ENCODE measurements at regions not wholly inside any gene's neighbourhood (a gene's known extent, or its start where the extent isn't known, plus 50 kb on each side); places are given as distances from the start of the nearest gene placed in this dataset.

DNA sequence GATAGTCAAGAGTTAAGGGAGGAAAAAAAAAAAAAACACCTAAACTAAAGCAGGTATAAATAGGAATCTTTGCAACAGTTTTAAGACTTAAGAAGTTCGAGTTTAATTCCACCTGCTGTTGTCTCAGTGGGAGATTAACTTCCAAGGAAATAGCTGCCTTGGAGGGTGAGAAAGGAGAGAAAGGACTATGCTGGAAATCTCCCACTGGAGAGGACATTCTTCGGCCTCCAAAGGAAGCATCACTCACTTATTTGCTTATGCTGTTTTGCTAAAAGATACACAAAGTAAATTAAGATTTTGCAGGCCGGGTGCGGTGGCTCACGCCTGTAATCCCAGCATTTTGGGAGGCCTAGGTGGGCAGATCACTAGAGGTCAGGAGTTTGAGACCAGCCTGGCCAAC is 317.9 kb upstream of the MPDZ start:
- Histone ChIP-seq H3K4me3 (replicated peaks in 1 of 3) (no peak overlapping the region), H3K27me3 (no peaks in the 10 kb centered on the region), H3K4me1 (no peaks in the 10 kb centered on the region), H3K9me3 (no peaks in the 10 kb centered on the region), H3K36me3 (no peaks in the 10 kb centered on the region), H3K27ac (no peak overlapping the region)
- intact Hi-C loops (cut with DNase I): no loop called here
- TF ChIP-seq, protein P1, sequence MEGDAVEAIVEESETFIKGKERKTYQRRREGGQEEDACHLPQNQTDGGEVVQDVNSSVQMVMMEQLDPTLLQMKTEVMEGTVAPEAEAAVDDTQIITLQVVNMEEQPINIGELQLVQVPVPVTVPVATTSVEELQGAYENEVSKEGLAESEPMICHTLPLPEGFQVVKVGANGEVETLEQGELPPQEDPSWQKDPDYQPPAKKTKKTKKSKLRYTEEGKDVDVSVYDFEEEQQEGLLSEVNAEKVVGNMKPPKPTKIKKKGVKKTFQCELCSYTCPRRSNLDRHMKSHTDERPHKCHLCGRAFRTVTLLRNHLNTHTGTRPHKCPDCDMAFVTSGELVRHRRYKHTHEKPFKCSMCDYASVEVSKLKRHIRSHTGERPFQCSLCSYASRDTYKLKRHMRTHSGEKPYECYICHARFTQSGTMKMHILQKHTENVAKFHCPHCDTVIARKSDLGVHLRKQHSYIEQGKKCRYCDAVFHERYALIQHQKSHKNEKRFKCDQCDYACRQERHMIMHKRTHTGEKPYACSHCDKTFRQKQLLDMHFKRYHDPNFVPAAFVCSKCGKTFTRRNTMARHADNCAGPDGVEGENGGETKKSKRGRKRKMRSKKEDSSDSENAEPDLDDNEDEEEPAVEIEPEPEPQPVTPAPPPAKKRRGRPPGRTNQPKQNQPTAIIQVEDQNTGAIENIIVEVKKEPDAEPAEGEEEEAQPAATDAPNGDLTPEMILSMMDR (IDR thresholded peaks at IDR 0.05): no peak
- no peak for TF ChIP-seq POLR2A (IDR thresholded peaks at IDR 0.05)
- WGBS, 2 donors: 79 to 81% methylated on average over 5 of the region's 5 CpGs
- DNase-seq: no peak

DNA sequence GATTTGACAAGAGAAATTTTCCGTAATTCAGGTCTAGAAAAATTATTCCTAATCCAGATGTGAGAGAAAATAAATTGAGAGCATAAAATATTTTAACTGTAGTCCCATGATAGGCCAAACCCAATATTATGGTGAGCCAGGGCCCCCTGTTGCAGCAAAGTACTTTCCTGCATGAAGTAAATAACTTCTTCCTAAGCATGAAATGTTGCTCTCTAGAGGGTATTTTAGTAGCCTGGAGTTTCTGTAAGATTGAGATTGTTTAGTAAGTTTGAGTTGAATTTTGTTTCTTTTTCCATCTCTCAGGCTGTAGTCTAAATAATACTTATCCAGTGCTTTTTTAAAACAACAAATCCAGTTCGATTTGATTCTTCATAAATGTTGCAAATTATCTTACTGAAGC is 317.5 kb upstream of the MPDZ start:
- 50 to 52% methylated on average over 2 of the region's 2 CpGs for WGBS, 2 donors
- intact Hi-C loops (cut with DNase I): no loop called here
- Histone ChIP-seq H3K4me1 (no peaks in the 10 kb centered on the region), H3K9me3 (no peaks in the 10 kb centered on the region), H3K27ac (no peak overlapping the region), H3K27me3 (no peaks in the 10 kb centered on the region), H3K4me3 (replicated peaks in 1 of 3) (no peak overlapping the region), H3K36me3 (no peaks in the 10 kb centered on the region)
- no peak for DNase-seq
- TF ChIP-seq, protein P1 (IDR thresholded peaks at IDR 0.05): no peak
- TF ChIP-seq POLR2A (IDR thresholded peaks at IDR 0.05): no peak

DNA sequence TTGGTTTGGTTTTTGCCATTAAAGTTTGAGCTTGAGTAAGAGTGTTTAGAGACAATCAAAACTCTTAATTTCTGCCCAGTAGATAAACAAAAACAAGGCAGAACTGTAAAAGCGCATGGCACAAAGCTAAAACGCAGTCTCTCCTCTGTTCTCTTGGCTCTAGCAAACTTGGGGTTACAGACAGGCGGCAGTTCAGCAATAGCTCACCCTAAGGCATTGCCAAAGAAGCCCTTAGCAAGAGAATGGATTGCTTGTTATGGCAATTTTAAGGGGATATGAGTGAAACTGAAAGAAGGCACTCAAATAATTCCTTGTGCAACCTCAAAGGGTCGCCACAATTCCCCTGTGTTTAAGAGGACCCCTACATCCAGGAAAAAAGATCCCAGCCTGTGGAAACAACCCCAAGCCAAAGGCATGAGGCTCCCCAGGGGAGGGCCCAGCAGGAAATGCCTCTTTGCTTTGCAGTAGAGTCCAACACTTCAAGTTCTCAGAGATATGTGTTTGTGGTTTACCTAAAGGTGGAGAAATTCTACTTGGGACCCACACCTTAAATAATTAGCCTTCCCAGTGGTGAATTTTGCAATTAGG is 317.0 kb upstream of the MPDZ start:
- Histone ChIP-seq H3K27me3 (no peaks in the 10 kb centered on the region), H3K9me3 (no peaks in the 10 kb centered on the region), H3K36me3 (no peaks in the 10 kb centered on the region), H3K4me3 (replicated peaks in 1 of 3) (no peak overlapping the region), H3K4me1 (no peaks in the 10 kb centered on the region), H3K27ac (no peak overlapping the region)
- 87% methylated on average over 4 of the region's 4 CpGs for WGBS, 2 donors
- TF ChIP-seq, protein P1 (IDR thresholded peaks at IDR 0.05): no peak
- TF ChIP-seq POLR2A (IDR thresholded peaks at IDR 0.05): no peak
- intact Hi-C loops (cut with DNase I): no loop called here
- DNase-seq: no peak

DNA sequence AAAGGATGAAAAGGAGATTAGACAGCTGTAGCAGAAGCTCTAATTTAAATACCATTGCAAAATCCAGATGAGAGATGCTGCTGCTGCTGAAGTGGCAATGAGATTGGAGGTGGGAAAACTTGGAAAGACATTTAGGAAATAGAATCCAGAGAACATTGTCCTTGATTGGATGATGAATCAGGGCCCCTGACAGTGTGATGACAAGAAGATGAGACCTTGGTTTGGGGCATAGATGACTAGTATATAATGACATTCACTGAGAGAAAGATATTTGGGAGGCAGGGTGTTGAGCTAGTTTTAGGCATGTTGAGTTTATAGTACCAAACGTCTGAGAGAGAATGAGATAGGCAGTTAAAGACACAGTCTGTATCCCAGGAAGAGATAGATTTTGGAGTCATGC is 311.5 kb upstream of the MPDZ start:
- no peaks in the 10 kb centered on the region for H3K9me3 ChIP-seq
- no peaks in the 10 kb centered on the region for H3K36me3 ChIP-seq
- DNase-seq: no peak
- TF ChIP-seq POLR2A (IDR thresholded peaks at IDR 0.05): no peak
- TF ChIP-seq, protein P1 (IDR thresholded peaks at IDR 0.05): no peak
- intact Hi-C loops (cut with DNase I): no loop called here
- 59% methylated on average over 1 of the region's 1 CpG for WGBS, 2 donors
- H3K27ac ChIP-seq: no peak overlapping the region
- peaks cover 0 to 13% of the 10 kb centered on the region in 2 donors for H3K4me1 ChIP-seq
- no peak overlapping the region for H3K4me3 ChIP-seq (replicated peaks in 1 of 3)
- no peaks in the 10 kb centered on the region for H3K27me3 ChIP-seq

DNA sequence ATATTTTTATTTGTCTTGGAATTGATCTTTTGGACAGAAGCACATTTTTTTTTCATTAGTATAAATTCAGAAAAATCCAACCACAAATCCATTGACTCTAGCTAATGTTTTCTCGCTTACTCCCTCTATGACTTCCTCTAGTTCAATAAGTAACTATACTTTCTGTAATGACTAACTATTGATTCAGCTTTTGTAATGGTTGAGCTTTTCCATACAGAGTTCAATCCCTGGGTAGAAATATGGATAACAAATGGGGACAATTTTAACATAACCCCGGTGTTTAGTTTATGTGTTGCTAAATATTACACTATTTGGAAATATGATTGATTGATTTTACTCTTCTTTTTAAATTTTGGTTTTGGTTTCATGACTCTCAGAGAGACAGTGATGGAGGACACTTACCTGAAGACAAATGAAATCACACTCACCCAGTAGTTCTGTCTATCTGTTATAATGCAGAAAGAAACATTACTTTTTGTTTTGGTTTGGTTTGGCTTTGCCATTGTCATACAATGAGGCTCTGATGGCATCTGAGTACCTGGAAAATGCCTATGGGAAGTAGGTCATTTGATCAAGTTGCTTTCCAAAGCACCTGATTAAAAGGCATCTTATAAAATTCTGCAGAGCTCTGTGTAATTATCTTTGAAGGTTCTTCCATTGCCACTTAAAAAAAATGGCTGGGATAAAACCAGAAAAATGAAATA is 309.7 kb upstream of the MPDZ start:
- no peak for TF ChIP-seq POLR2A (IDR thresholded peaks at IDR 0.05)
- TF ChIP-seq, protein P1 (IDR thresholded peaks at IDR 0.05): no peak
- no peaks in the 10 kb centered on the region for H3K36me3 ChIP-seq
- H3K9me3 ChIP-seq: no peaks in the 10 kb centered on the region
- 83% methylated on average over 2 of the region's 2 CpGs for WGBS, 2 donors
- DNase-seq: no peak
- intact Hi-C loops (cut with DNase I): no loop called here
- H3K4me1 ChIP-seq: peaks cover 0 to 13% of the 10 kb centered on the region in 2 donors
- H3K27ac ChIP-seq: no peak overlapping the region
- H3K27me3 ChIP-seq: no peaks in the 10 kb centered on the region
- H3K4me3 ChIP-seq (replicated peaks in 1 of 3): no peak overlapping the region

Data from thyroid gland (tissue), 4 donors.